Prostate gland (tissue), 2 donors: ENCODE measurements at regions not wholly inside any gene's neighbourhood (a gene's known extent, or its start where the extent isn't known, plus 50 kb on each side); places are given as distances from the start of the nearest gene placed in this dataset.

ENCODE experiments used
- CTCF ChIP-seq, 4 experiments: fragments of 200-600 bp in 2 of 4; fragments of 450-650 bp in 2 of 4; sonication (generic) in 2 of 4; IDR thresholded peaks; 1 replicate in 3 of 4; 2 replicates in 1 of 4; pipeline ENCODE4 v1.5.1; 2016 to 2019; ENCODE audit warnings: antibody characterized with exemption in 4 of 4, mild to moderate bottlenecking in 2 of 4, moderate library complexity in 2 of 4
- POLR2AphosphoS5 ChIP-seq: sonication (generic); formaldehyde crosslinking; IDR thresholded peaks from one replicate; pipeline ENCODE4 v1.6.1; 2017; ENCODE audit warnings: antibody characterized with exemption

GRCh38 chr12:14264316-14264715 is 101.2 kb upstream of the ATF7IP start:
- TF ChIP-seq CTCF (IDR thresholded peaks at IDR 0.05) (no peak), POLR2AphosphoS5 (no peak)
